Endothelial cell of umbilical vein (primary cell): ENCODE measurements at regions not wholly inside any gene's neighbourhood (a gene's known extent, or its start where the extent isn't known, plus 50 kb on each side); places are given as distances from the start of the nearest gene placed in this dataset.

ENCODE experiments used
- CTCF ChIP-seq, 2 donors: IDR thresholded peaks; 1 replicate in 1 of 2; 2 replicates in 1 of 2; pipeline ENCODE4 v1.5.1; 2011; ENCODE audit warnings: low read length in 2 of 2, mild to moderate bottlenecking in 2 of 2, moderate library complexity in 2 of 2, control low read depth in 1 of 2, inconsistent platforms in 1 of 2, low read depth in 1 of 2; ENCODE audit not compliant: insufficient read depth in 1 of 2; ENCODE audit errors: extremely low read depth in 1 of 2
- EZH2 ChIP-seq: IDR thresholded peaks from 2 replicates; pipeline ENCODE4 v1.6.1; 2012; ENCODE audit warnings: borderline replicate concordance, low read depth, mild to moderate bottlenecking, moderate library complexity, low read length, inconsistent platforms; ENCODE audit not compliant: severe bottlenecking
- FOS ChIP-seq: IDR thresholded peaks from 2 replicates; pipeline ENCODE4 v1.6.1; 2011; ENCODE audit warnings: mild to moderate bottlenecking, low read length, moderate library complexity, borderline replicate concordance; ENCODE audit not compliant: insufficient read depth
- MYC ChIP-seq: IDR thresholded peaks from one replicate; pipeline ENCODE4 v1.6.1; 2011; ENCODE audit warnings: mild to moderate bottlenecking, low read depth, low read length
- POLR2A ChIP-seq: IDR thresholded peaks from 2 replicates; pipeline ENCODE4 v1.6.1; 2012; ENCODE audit warnings: low read depth, mild to moderate bottlenecking, control low read depth, low read length
- POLR2AphosphoS5 ChIP-seq: IDR thresholded peaks from 2 replicates; pipeline ENCODE4 v1.6.1; 2012; ENCODE audit warnings: low read depth, mild to moderate bottlenecking, control low read depth, low read length, moderate library complexity; ENCODE audit not compliant: insufficient read depth

- TF ChIP-seq CTCF (IDR thresholded peaks at IDR 0.05; ENCODE audit: extremely low read depth in 1 of 2, insufficient read depth in 1 of 2, low read depth in 1 of 2, low read length in 2 of 2) (no peak), POLR2A (no peak), EZH2 (no peak), POLR2AphosphoS5 (no peak), FOS (no peak), MYC (no peak)
Observed at GRCh38 chr1:2891923-2892448, 90.5 kb upstream of the TTC34 start.
